GM12874 (cell line): ENCODE measurements at regions not wholly inside any gene's neighbourhood (a gene's known extent, or its start where the extent isn't known, plus 50 kb on each side); places are given as distances from the start of the nearest gene placed in this dataset.

Experiments
- CTCF ChIP-seq: IDR thresholded peaks from 2 replicates; pipeline ENCODE4 v1.5.1; 2011; ENCODE audit warnings: low read depth, mild to moderate bottlenecking, control low read depth, low read length, moderate library complexity; ENCODE audit not compliant: insufficient read depth

GRCh38 chr1:238611406-238611805, 720.7 kb upstream of the ZP4 start:
- TF ChIP-seq CTCF = no peak

- no peak for TF ChIP-seq CTCF
These were observed 717.4 kb upstream of the ZP4 start for GRCh38 chr1:238608144-238608543.

GRCh38 chr1:238606896-238607295, 716.2 kb upstream of the ZP4 start:
- no peak for TF ChIP-seq CTCF

- no peak for TF ChIP-seq CTCF
These were observed 715.7 kb upstream of the ZP4 start for GRCh38 chr1:238606457-238606856.

GRCh38 chr1:238604357-238604756, 713.6 kb upstream of the ZP4 start:
- TF ChIP-seq CTCF = no peak

- no peak for TF ChIP-seq CTCF
These were observed 706.0 kb upstream of the ZP4 start for GRCh38 chr1:238596703-238597102.

GRCh38 chr1:238592621-238593020, 701.9 kb upstream of the ZP4 start:
- TF ChIP-seq CTCF = no peak

GRCh38 chr1:238589843-238590435, 699.2 kb upstream of the ZP4 start:
- TF ChIP-seq CTCF = no peak
